Stimulated activated CD8-positive, alpha-beta memory T cell treated with anti-CD3 and anti-CD28 coated beads, Interleukin-7, amount 100 ng/mL, for 1 hour (primary cell): ENCODE measurements at regions not wholly inside any gene's neighbourhood (a gene's known extent, or its start where the extent isn't known, plus 50 kb on each side); places are given as distances from the start of the nearest gene placed in this dataset.
"Not testable (repeated sequence)": the region's sequence is repeated elsewhere in the genome, so short reads cannot be mapped to it uniquely, and the experiment has no call there.

Source experiments
- DNase-seq, 2 donors: peaks; one replicate each; pipeline ENCODE4 v3.0.0-alpha.2; 2020; ENCODE audit warnings: low read depth in 2 of 2

GRCh38 chr15:91611561-91612323 lies 241.8 kb upstream of the SLCO3A1 start:
- DNase-seq = no peak

GRCh38 chr15:91620229-91620628 lies 233.3 kb upstream of the SLCO3A1 start:
- no peak for DNase-seq

GRCh38 chr15:91622235-91622634 lies 231.3 kb upstream of the SLCO3A1 start:
- no peak for DNase-seq

GRCh38 chr15:91622711-91623342 lies 230.7 kb upstream of the SLCO3A1 start:
- DNase-seq = no peak

GRCh38 chr15:91624353-91624968 lies 229.0 kb upstream of the SLCO3A1 start:
- no peak for DNase-seq

- no peak for DNase-seq
These were observed 228.0 kb upstream of the SLCO3A1 start for GRCh38 chr15:91625506-91625905.

- no peak for DNase-seq
These were observed 225.8 kb upstream of the SLCO3A1 start for GRCh38 chr15:91627473-91628278.

- DNase-seq = no peak
These were observed 223.4 kb upstream of the SLCO3A1 start for GRCh38 chr15:91630090-91630489.

GRCh38 chr15:91632176-91632575 lies 221.3 kb upstream of the SLCO3A1 start:
- no peak for DNase-seq

GRCh38 chr15:91632981-91633380 lies 220.5 kb upstream of the SLCO3A1 start:
- no peak for DNase-seq

- no peak for DNase-seq
These were observed 219.3 kb upstream of the SLCO3A1 start for GRCh38 chr15:91634179-91634578.

- DNase-seq = no peak
These were observed 218.4 kb upstream of the SLCO3A1 start for GRCh38 chr15:91635080-91635479.

- no peak for DNase-seq
These were observed 217.9 kb upstream of the SLCO3A1 start for GRCh38 chr15:91635641-91636040.

- DNase-seq = no peak
These were observed 204.5 kb upstream of the SLCO3A1 start for GRCh38 chr15:91649016-91649415.

GRCh38 chr15:91649831-91650321 lies 203.6 kb upstream of the SLCO3A1 start:
- DNase-seq = no peak

- no peak for DNase-seq
These were observed 202.3 kb upstream of the SLCO3A1 start for GRCh38 chr15:91651251-91651650.

- no peak for DNase-seq
These were observed 200.8 kb upstream of the SLCO3A1 start for GRCh38 chr15:91652610-91653207.

GRCh38 chr15:91655563-91656290 lies 197.8 kb upstream of the SLCO3A1 start:
- not testable (repeated sequence) for DNase-seq

- no peak for DNase-seq
These were observed 193.3 kb upstream of the SLCO3A1 start for GRCh38 chr15:91660174-91660649.

GRCh38 chr15:91664224-91664836 lies 189.2 kb upstream of the SLCO3A1 start:
- no peak for DNase-seq
